NCI-H446 (cell line): ENCODE measurements at regions not wholly inside any gene's neighbourhood (a gene's known extent, or its start where the extent isn't known, plus 50 kb on each side); places are given as distances from the start of the nearest gene placed in this dataset.
A peak's percentile ranks its signal among the peaks of the same experiment; 100 is the strongest.

Experiments used
- DNase-seq, 2 experiments: peaks; one replicate each; lab custom pipeline; 2025; lab: John Stamatoyannopoulos, UW

DNA sequence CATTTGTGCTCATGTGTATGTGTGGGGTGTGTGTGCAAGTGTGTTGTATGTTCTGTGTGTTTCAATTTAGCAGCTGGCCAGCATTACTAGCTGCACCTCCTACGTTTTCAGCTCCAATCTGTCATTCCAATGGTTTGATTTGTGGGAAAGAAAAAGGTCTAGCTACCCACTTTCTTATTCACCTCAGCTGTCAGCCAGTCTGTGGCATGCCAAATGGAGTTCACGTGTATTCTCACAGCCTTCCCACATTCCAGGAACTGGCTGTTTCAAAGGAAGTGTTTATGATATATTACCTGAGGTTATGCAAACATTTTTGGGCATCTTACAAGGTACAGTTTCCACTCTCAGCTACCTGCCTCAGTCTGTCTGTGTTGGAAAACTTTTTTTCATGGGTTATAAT lies 220.2 kb upstream of the CPNE8 start:
- DNase-seq: no peak

DNA sequence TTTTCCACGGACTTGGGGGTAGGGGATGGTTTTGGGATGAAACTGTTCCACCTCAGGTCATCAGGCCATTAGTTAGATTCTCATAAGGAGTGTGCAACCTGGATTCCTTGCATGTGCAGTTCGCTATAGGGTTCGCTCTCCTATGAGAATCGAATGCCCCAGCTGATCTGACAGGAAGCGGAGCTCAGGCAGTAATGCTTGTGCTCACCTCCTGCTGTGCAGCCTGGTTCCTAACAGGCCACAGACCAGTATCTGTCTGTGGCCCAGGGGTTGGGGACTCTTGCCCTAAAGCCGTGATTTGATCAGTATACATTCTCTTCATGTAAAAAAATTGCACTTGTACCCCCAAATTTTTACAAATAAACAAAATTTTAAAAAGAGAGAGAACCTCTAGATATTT lies 219.4 kb upstream of the CPNE8 start:
- DNase-seq: no peak

DNA sequence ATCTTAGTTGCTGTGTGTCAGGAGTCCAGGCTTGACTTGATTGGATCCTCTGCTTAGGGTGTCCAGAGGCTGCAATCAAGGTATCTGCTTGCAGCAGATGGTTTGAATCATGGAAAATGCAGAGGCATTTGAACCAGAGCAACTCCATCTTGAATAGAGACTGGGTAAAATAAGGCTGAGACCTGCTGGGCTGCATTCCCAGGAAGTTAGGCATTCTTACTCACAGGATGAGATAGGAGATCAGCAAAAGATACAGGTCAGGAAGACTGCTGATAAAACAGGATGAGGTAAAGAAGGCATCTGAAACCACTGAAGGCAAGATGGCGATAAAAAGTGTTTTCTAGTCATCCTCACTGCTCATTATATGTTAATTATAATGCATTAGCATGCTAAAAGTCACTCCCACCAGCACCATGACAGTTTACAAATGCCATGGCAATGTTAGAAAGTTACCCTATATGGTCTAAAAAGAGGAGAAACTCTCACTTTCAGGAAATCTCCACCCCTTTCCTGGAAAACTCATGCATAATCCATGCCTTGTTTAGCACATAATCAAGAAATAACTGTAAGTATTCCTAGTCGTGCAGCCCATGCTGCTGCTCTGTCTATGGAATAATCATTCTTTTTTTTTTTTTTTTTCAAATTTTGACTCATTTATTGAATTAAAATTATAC lies 218.3 kb upstream of the CPNE8 start:
- no peak for DNase-seq

DNA sequence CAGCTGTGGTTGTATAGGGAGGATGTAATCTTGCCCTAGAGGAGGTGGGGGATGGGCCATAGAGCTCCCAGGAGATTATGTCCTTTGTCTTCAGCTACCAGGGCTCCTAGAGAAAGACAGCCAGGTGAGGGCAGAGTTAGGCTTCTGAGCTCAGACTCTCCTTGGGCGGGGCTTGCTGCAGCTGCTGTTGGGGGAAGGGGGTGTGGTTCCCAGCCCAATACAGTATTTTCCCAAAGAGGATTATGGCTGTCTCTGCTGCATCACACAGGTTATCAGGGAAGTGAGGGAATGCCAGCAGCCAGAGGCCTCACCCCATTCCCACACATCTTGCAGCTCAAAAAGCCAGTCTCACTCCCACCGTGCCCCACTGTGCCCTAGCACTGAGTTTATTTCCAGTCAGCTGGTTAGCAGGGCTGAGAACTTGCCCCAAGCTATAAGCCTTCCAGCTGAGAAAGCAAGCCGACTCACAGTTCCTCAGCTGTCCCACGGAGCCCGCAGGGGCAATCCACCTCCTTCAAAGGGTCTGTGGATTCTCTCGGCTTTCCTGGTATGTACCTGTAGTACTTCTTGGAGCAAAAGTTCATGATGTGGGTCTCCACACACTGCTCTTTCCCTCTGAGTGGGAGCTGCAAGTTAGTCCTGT lies 217.3 kb upstream of the CPNE8 start:
- no peak for DNase-seq

DNA sequence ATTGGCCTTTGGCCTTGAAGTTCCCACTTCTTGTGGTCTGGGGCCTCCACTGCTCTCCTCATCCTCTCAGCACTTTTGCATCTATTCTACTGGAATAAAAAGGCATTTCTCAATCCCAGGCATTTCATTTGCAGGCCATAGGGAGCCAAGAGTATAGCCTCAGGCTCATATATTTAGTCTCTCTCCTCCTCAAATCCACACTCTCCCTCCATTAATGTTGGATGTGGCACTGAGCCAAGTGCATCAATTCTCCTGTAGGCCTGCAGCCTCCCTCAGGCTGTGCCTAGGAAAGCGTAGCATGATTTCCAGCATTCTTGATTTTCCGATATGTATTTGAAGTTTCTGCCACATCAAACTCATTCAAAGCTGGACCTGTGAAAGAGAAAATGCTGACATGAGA lies 211.5 kb upstream of the CPNE8 start:
- DNase-seq: no peak

DNA sequence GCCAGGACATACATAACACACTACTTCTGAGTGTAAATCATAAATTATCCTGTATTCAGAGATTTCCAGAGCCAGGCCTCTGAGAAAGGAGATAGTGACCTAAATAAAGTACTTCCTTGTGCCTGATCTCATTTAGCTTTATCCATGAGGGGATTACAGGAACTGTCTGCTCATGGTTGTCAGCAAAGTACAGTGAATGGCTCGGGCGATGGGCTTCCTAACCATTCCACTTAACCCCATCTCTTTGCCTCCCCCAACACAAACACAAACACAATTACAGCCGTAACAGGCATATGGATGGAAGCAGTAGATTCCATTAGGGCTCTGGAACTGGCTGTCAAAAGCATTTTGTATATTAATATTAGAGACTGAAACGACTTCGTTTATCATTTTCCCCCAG lies 206.7 kb upstream of the CPNE8 start:
- no peak for DNase-seq

DNA sequence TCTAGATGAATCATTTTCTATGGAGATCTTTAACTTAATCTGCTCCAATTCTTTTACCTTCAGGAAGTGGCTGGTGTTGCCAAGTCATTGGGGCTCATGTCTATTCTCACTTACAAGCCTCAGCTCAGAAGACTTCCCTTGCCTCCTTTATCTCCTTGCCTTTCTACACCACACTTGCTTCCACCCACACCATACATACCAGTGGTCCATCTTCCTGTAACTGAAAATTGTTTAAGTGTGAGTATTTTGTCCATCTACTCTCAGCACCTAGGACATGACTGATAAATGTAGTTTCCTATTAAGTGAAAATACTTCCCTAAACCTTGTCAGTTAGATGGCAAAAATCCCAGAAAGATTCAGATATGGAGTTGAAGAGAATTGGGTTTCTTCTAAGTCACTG lies 199.7 kb upstream of the CPNE8 start:
- no peak for DNase-seq

DNA sequence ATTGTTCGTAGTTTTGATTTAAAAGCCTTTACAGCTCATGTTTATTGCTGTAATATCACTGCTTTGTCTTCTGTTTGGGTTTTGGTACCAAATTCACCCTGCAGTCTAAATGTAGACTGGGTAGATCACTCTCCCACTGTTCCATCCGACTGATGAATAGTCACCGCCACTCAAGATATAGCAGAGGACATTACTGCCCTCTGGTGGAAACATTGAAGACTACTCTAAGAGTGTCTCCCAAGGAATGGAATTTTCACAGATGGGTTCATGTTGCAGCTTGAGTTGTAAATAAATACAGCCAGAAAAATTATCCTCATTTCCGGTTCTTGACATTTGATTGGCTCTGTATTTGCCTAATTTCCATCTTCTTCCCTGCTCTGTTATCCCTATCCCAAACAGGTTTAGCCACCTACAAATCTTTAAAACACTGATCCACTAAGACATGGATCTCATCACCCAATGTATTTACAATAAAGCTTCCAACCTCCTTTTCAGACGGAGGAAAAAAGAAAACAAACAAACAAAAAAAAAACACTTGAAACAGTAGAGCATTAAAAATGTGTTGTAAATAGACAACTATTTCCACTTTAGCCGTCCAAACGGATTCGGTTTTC lies 198.3 kb upstream of the CPNE8 start:
- peak; percentile 27 to 73 for DNase-seq

DNA sequence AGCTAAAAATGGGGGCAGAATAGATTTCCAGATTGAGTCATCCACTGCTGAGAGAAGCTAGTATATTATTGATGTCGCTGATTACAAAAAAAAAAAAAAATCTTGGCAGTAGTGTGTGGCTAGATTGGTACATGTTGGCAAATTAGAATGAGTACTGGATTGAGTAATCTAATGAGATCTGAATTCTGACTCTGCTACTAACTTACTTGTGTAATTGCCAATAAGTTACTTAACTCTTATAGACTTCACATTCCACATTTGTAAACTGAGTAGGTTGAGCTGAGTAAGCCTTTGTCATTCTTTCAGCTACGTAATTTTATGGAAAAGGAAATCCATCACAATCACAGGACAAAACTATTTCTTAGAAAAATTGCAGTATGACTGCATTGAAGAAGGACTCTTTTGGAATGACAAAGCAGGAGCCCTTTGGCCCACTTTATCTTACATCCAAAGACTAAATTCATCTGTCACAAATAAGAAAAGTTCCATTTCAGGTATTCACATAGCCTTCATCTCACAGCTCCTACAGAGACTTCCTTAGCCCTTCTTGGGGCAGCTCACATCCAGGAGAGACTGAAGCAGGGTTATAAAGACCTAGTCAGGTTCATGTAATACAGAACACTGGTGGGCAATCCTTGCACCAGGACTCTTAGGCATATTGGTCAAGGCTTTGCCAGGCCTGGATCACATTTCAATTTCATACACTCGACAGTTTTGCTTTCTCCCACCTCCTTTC lies 197.3 kb upstream of the CPNE8 start:
- DNase-seq: no peak

DNA sequence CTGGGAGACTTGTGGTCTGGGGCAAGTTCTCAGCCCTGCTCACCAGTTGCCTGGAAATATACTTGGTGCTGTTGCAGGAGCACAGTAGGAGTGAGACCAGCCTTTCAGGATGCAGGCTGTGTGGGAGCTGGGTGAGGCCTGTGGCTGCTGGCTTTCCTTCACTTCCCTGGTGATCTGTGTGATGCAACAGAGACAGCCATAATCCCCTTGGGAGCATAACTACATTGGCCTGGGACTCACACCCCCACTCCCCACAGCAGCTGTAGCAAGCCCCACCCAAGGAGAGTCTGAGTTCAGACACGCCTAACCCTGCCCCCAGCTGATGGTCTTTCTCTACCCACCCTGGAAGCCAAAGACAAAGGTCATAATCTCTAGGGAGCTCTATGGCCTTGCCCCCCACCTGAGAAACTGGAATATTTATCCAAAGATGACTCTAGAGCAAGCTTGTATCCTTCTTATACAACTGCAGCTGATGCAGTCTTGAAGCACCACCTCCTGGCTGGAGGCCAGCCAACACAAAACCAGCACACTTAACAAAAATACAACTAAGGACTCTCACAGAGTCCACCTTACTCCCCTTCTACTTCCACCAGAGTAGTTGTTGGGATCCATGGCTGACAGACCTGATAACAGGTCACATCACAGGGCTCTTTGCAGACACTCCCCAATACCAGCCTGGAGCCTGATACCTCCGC lies 190.4 kb upstream of the CPNE8 start:
- DNase-seq: no peak

DNA sequence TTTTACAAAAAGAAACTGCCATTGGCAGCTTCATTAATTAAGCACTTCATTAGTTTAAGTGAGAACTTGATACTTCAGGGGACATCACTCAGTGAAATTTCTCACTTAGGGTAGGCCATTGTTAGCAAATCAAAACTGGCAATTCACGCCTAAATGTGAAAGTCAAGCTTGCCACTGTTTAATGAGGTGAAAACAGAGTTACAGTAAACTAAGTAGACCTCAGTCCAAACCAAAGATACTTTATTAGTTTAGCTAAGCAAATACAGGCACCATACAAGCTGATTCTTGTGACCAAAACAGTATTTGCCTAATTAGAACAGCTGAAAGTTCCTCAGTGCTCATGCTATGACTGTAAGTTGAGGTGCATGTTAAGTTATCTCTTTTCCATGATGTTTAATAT lies 176.5 kb upstream of the CPNE8 start:
- no peak for DNase-seq

DNA sequence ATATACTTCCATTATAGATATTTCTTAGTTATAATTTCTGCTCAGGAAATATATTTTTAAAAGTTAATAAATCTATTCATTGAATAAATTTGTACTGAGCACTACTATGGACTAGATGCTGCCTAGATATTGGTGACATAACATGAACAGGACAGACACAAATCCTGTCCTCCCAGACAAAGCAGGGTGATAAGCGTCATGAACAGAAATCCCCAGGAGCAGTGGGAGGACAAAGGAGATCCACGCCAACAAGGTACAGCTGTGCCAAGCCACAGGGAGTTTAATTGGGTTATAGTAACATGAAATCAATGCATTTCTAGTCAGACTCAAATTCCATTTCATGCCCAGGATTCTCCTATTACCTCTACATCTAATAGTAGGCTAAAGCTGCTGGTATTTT lies 171.8 kb upstream of the CPNE8 start:
- DNase-seq: no peak

DNA sequence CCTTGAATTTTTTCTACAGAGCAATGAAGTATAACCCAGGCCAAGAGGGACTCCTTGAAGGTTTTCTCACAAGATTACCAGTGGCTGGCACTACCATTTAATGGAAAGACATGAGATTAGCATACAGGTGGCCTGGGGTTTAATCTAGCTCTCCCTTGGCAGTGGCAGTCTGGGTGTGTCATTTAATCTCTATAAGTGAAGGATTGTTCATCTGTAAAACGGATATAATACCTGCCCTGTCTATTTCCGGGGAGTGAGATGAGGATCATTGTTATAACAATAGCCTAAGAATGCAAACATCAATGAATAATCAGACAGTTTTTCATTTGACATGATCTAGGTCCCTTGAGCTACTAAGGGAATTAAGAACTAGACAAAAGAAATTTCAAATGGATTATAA lies 168.7 kb upstream of the CPNE8 start:
- no peak for DNase-seq

DNA sequence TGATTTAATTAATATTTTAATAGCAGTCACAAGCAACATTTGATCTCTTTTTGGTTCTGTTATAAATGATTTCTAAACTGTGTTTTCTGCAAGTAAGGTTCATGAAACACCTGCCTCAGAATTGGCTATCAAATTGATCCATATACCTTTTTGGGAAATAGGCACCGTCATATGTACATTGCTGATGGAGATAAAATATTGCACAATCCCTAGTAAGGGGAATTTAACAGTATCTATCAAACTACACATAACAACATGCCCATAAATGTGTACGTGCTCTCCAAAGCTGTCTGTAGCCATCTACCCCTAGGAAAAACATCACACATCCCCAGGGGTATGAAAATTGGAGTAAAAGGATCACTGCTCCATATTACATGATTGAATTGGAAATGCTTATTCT lies 167.3 kb upstream of the CPNE8 start:
- no peak for DNase-seq

DNA sequence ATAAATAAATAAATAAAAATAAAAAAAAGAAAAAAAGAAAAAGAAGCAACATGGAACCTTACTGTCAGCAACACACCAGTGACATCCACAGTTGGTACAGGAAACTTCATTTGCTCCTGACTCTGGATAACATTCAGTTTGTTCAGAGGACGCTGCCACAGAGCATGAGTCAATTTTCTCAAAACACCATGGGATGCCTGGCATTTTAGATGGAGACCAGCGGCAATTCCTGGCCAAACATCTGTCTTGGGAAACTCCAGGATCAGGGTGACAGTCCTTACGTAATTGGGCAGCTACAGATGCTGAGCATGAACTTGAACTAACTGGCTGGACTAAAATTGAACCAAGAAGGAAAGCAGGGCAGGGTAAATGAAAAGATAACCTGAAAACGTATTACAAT lies 166.2 kb upstream of the CPNE8 start:
- DNase-seq: no peak

DNA sequence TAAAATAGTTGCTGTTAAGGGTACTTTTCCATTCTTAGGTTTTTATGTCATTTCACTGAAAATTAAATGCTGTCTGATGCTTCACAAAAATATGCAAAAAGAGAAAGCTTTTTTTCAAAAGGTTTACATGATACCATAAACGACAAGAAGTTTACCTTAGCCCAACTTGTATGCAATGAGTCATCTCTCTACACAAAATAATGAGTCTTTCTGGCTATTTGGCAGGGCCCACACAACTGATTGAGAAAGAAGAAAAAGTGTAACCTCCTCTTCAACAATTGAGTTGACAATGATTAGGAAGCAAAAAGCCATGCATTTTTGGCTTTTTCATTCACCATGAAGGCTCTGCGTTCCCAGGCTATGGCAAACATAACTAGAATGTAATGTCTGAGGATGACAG lies 165.4 kb upstream of the CPNE8 start:
- DNase-seq: no peak

DNA sequence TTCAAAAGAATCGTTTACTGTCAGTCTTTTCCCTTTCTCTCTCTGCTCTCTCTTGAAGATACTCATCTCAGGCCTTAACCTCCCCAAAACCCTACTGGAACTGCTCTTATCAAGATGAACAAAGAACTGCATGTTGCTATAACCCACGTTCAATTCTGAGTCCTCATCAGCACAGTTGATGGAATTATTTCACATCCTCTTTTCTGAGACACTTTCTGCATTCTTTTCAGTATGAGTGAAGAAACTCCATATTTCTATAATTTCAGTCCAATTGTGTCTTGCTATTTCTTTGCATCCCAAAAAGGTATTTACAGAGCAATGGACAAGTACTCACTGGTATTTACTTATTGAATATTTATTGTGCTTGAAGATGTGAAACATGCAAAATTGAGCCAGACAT lies 160.1 kb upstream of the CPNE8 start:
- DNase-seq: no peak

DNA sequence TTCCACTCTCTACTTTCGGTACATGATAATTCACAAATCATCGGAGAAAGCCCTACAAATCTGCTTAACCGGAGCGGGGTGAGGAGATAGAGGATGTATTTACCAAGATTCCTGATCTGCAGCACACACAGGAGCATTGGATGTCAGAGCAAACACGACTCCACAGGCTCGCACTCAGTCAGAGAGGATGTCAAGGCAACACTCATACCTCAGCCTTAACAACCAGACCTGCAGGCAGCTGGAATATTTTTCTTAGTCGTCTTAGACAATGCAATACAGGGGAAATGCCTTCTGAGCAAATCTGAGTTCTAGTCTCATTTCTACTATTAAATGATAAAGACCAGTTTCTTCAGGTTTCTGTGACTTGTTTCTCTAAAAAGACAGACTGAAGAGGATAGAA lies 159.3 kb upstream of the CPNE8 start:
- no peak for DNase-seq

DNA sequence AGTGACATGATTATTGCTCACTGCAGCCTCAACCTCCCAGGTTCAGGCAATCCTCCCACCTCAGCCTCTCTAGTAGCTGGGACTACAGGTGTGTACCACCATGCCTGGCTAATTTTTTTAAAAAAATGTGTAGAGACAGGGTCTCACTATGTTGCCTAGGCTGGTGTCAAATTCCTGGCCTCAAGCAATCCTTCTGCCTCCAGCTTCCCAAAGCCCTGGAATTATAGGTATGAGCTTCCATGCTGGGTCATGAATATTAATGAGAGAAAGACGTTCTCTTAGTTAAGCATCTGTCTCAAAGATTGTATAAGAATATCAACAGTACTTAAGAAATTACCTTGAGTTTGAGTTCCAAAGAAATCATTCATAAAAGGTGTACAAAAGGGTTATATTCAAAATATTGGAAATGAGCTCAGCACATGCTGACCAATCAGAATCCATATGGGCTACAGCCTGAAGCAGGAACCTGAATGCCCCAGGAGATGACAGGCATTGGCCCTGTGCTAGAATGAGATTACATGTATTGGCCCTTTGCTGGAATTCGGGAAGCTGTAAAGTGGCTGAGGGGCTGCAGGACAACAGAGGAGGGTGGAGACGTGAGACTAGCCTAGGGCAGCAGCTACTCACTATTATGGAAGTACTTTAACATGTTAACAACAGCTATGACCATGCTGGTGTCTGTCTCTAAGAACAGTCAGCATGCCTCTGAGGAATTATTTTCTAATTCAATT lies 157.0 kb upstream of the CPNE8 start:
- no peak for DNase-seq

DNA sequence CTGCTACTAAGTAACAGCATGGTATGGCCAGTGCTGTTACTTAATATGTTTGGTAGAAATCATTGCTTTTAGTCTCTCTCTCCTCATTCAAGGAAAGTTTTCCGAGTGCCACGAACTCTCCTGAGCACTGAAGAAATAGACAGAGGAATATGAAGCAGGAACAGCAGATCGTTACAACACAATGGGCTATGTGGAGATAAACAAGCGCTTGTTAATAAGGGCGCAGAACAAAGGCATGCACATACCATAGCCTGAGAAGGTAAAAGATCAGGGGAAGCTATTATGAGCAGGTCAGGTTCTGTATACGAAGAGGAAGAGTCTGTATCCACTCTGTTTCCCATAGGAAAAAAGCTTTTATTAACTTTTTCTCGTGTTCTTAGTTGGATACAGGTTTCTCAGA lies 156.2 kb upstream of the CPNE8 start:
- DNase-seq: no peak

DNA sequence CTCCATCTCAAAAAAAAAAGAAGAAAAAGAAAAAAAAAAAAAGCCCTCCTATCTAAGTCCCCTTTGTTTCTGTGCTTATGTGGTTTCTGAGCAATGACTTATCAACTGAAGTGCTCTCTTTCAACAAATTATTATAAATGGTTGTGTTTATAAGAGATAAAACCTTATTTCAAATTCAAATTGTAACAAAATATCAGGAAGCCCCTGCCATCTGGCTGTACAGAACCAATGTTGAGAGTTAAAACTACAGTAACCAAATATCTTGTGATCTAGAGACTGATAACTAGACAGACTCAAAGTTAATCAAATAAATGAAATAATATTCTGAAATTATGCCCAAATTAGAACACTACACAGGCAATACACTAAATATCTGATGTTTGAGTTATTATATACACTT lies 143.0 kb upstream of the CPNE8 start:
- DNase-seq: no peak
